DND-41 (cell line): ENCODE measurements at regions not wholly inside any gene's neighbourhood (a gene's known extent, or its start where the extent isn't known, plus 50 kb on each side); places are given as distances from the start of the nearest gene placed in this dataset.

Source experiments
- ATAC-seq: fragments of 200-7000 bp; cut with Tn5 transposase; 3 replicates; pipeline ENCODE4 v1.9.1; 2021; ENCODE audit warnings: low read depth; ENCODE audit not compliant: insufficient read depth
- DNase-seq: peaks from one replicate; pipeline ENCODE4 v3.0.0-alpha.2; 2020
- H2AFZ ChIP-seq: 2 replicates; pipeline ENCODE4 v1.6.0; 2012; ENCODE audit warnings: low read depth, low read length
- H3K27ac ChIP-seq: 2 replicates; pipeline ENCODE4 v1.5.1; 2012; ENCODE audit warnings: low read length, inconsistent platforms
- H3K27me3 ChIP-seq: fragments of 200-600 bp; sonication (generic); 2 replicates; pipeline ENCODE4 v1.6.0; 2012; ENCODE audit warnings: low read length, mild to moderate bottlenecking, inconsistent platforms; ENCODE audit not compliant: insufficient read depth, poor library complexity
- H3K36me3 ChIP-seq: 2 replicates; pipeline ENCODE4 v1.5.1; 2012; ENCODE audit warnings: low read length, inconsistent platforms; ENCODE audit not compliant: insufficient read depth
- H3K4me1 ChIP-seq: 2 replicates; pipeline ENCODE4 v1.5.1; 2012; ENCODE audit warnings: mild to moderate bottlenecking, low read length; ENCODE audit not compliant: insufficient read depth
- H3K4me2 ChIP-seq: 2 replicates; pipeline ENCODE4 v1.6.0; 2012; ENCODE audit warnings: mild to moderate bottlenecking, moderate library complexity, low read length, inconsistent platforms; ENCODE audit not compliant: insufficient read depth
- H3K4me3 ChIP-seq, 2 experiments: fragments of 200-600 bp in 1 of 2; shearing (Covaris generic) in 1 of 2; 2 replicates each; pipeline ENCODE4 v1.5.1; 2012 to 2016; ENCODE audit warnings: inconsistent platforms in 2 of 2, low read length in 2 of 2, mild to moderate bottlenecking in 2 of 2, low read depth in 1 of 2, moderate library complexity in 1 of 2
- H3K79me2 ChIP-seq: 2 replicates; pipeline ENCODE4 v1.6.0; 2012; ENCODE audit warnings: low read length, inconsistent platforms; ENCODE audit not compliant: insufficient read depth
- H3K9ac ChIP-seq: 2 replicates; pipeline ENCODE4 v1.6.0; 2012; ENCODE audit warnings: low read depth, mild to moderate bottlenecking, inconsistent platforms, low read length, moderate library complexity
- H3K9me3 ChIP-seq: 2 replicates; pipeline ENCODE4 v1.5.1; 2012; ENCODE audit warnings: low read length, moderate library complexity, mild to moderate bottlenecking, inconsistent platforms; ENCODE audit not compliant: insufficient read depth, severe bottlenecking
- H4K20me1 ChIP-seq: 2 replicates; pipeline ENCODE4 v1.6.0; 2012; ENCODE audit warnings: low read length; ENCODE audit not compliant: insufficient read depth
- CTCF ChIP-seq: IDR thresholded peaks from 2 replicates; pipeline ENCODE4 v1.5.1; 2012; ENCODE audit warnings: borderline replicate concordance, low read length, moderate library complexity, mild to moderate bottlenecking; ENCODE audit not compliant: poor library complexity, severe bottlenecking; ENCODE audit errors: extremely low read depth
- EZH2 ChIP-seq: IDR thresholded peaks from 3 replicates; pipeline ENCODE4 v1.6.1; 2012; ENCODE audit warnings: borderline replicate concordance, low read depth, mild to moderate bottlenecking, moderate library complexity, low read length, inconsistent platforms; ENCODE audit not compliant: severe bottlenecking

- no peak for TF ChIP-seq CTCF
- TF ChIP-seq EZH2, result no peak
Measured at GRCh38 chr1:218754477-218754876, 409.3 kb downstream of the TGFB2 start.

GRCh38 chr1:218755128-218755527, 410.0 kb downstream of the TGFB2 start:
- H3K36me3 ChIP-seq, result no peaks in the 10 kb centered on the region
- TF ChIP-seq EZH2 (no peak), CTCF (no peak)
- no peak overlapping the region for H3K4me3 ChIP-seq
- DNase-seq, result no peak
- H2AFZ ChIP-seq, result no peak overlapping the region
- H3K9ac ChIP-seq, result no peak overlapping the region
- no peaks in the 10 kb centered on the region for H3K27me3 ChIP-seq
- H3K27ac ChIP-seq, result no peak overlapping the region
- no peaks in the 10 kb centered on the region for H3K4me1 ChIP-seq
- no peak for ATAC-seq
- peaks cover 9% of the 10 kb centered on the region for H3K9me3 ChIP-seq
- no peak overlapping the region for H3K4me2 ChIP-seq
- no peaks in the 10 kb centered on the region for H3K79me2 ChIP-seq
- no peaks in the 10 kb centered on the region for H4K20me1 ChIP-seq

More at GRCh38 chr1:218754477-218754876, 409.3 kb downstream of the TGFB2 start:
- Histone ChIP-seq H3K36me3 (no peaks in the 10 kb centered on the region), H3K4me2 (no peak overlapping the region), H4K20me1 (no peaks in the 10 kb centered on the region), H2AFZ (no peak overlapping the region), H3K27me3 (no peaks in the 10 kb centered on the region), H3K4me3 (no peak overlapping the region), H3K79me2 (no peaks in the 10 kb centered on the region), H3K4me1 (no peaks in the 10 kb centered on the region), H3K9ac (no peak overlapping the region), H3K27ac (no peak overlapping the region), H3K9me3 (peaks cover 9% of the 10 kb centered on the region)
- DNase-seq, result no peak
- no peak for ATAC-seq

- Histone ChIP-seq H3K4me3 (no peak overlapping the region), H3K4me2 (no peak overlapping the region), H2AFZ (no peak overlapping the region), H3K27me3 (no peaks in the 10 kb centered on the region), H3K36me3 (no peaks in the 10 kb centered on the region), H3K9ac (no peak overlapping the region), H3K27ac (no peak overlapping the region), H3K4me1 (no peaks in the 10 kb centered on the region), H3K9me3 (peaks cover 4% of the 10 kb centered on the region), H3K79me2 (no peaks in the 10 kb centered on the region), H4K20me1 (no peaks in the 10 kb centered on the region)
- ATAC-seq (no peak), DNase-seq (no peak)
- TF ChIP-seq CTCF (no peak), EZH2 (no peak)
Measured at GRCh38 chr1:218759795-218760194, 413.9 kb upstream of the LYPLAL1 start.
